Thyroid gland (tissue), 4 donors: ENCODE measurements at regions not wholly inside any gene's neighbourhood (a gene's known extent, or its start where the extent isn't known, plus 50 kb on each side); places are given as distances from the start of the nearest gene placed in this dataset.
"Not testable (repeated sequence)": the region's sequence is repeated elsewhere in the genome, so short reads cannot be mapped to it uniquely, and the experiment has no call there.

ENCODE experiments used
- DNase-seq, 2 donors: peaks; one replicate each; pipeline ENCODE4 v3.0.0-alpha.2; 2019
- H3K27ac ChIP-seq, 3 donors: fragments of 200-600 bp; sonication (generic); 1 replicate in 2 of 3; 2 replicates in 1 of 3; pipeline ENCODE4 v1.5.1; 2016 to 2019; ENCODE audit warnings: mild to moderate bottlenecking in 1 of 3, moderate library complexity in 1 of 3
- H3K27me3 ChIP-seq: fragments of 200-600 bp; sonication (generic); one replicate; pipeline ENCODE4 v1.5.1; 2019
- H3K36me3 ChIP-seq, 2 donors: fragments of 200-600 bp; sonication (generic); one replicate each; pipeline ENCODE4 v1.5.1; 2016 to 2019
- H3K4me1 ChIP-seq, 2 donors: fragments of 200-600 bp; sonication (generic); one replicate each; pipeline ENCODE4 v1.5.1; 2017 to 2019
- H3K4me3 ChIP-seq, 3 donors: fragments of 200-600 bp; sonication (generic); replicated peaks in 1 of 3; 1 replicate in 2 of 3; 2 replicates in 1 of 3; pipeline ENCODE4 v1.5.1; 2016; ENCODE audit warnings: mild to moderate bottlenecking in 1 of 3
- H3K9me3 ChIP-seq: fragments of 200-600 bp; sonication (generic); one replicate; pipeline ENCODE4 v1.5.1; 2017
- POLR2A ChIP-seq, 2 donors: fragments of 450-650 bp; IDR thresholded peaks; one replicate each; pipeline ENCODE4 v1.6.1; 2017; ENCODE audit warnings: antibody characterized with exemption in 2 of 2, mild to moderate bottlenecking in 2 of 2, moderate library complexity in 1 of 2
- WGBS, 2 donors: methylation state at CpG; one replicate each; pipeline ENCODE4 v1.1.5; 2017; 5-methylcytosine and 5-hydroxymethylcytosine counted together
- intact Hi-C: fragments of 100-400 bp; cut with DNase I; formaldehyde crosslinking; loops from one replicate; pipeline ENCODE4 v1.15.1; 2023
- TF ChIP-seq, protein P1 (sequence below), 6 experiments: fragments of 200-600 bp in 3 of 6; fragments of 450-650 bp in 3 of 6; sonication (generic) in 3 of 6; IDR thresholded peaks; one replicate each; pipeline ENCODE4 v1.5.1; 2016 to 2019; ENCODE audit warnings: antibody characterized with exemption in 6 of 6, mild to moderate bottlenecking in 2 of 6, inconsistent platforms in 1 of 6, moderate library complexity in 1 of 6

DNA sequence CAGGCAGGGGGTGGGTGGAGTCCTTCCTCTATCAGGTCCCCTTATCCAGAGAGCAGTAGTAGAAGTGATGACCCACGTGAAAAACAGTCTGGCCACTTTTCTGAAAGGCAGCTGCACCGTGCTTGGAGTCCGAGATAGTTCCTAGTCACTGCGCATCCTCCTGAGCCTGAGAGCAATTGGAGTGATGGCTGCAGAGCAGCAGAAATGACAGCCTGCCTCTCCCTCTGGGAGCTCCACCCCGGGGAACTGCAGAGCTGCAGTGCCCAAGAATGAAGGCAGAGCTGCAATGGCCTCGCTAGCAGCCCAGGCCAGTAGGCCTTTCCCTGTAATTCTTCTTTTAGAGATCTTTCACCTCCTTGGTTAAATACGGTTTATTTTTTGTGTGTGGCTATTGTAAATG, 82.6 kb downstream of the CETN3 start:
- WGBS, 2 donors, result 60 to 61% methylated on average over 6 to 7 of the region's 7 CpGs
- no peak overlapping the region for H3K4me3 ChIP-seq
- intact Hi-C loops, result no loop called here

DNA sequence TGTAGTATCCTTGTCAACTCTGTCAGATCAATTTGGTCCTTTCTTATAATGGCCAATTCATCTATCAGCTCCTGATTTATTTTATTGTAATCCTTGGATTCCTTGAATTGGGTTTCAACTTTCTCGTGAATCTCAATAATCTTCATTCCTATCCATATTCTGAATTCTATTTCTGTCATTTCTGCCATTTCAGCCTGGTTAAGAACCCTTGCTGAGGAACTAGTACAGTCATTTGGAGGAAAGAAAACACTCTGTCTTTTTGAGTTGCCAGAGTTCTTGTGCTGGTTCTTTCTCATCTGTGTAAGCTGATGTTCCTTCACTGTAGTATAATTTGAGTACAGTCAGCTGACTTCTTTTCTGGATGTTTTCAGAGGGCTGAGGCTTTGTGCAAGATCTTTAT, 84.5 kb downstream of the CETN3 start:
- no peak for DNase-seq
- Histone ChIP-seq H3K27ac (no peak overlapping the region), H3K4me1 (peaks cover 0 to 7% of the 10 kb centered on the region in 2 donors), H3K27me3 (no peaks in the 10 kb centered on the region), H3K36me3 (no peaks in the 10 kb centered on the region), H3K4me3 (no peak overlapping the region), H3K9me3 (no peaks in the 10 kb centered on the region)
- WGBS, 2 donors, result 94 to 96% methylated on average over 1 of the region's 1 CpG
- intact Hi-C loops, result no loop called here
- TF ChIP-seq, protein P1, sequence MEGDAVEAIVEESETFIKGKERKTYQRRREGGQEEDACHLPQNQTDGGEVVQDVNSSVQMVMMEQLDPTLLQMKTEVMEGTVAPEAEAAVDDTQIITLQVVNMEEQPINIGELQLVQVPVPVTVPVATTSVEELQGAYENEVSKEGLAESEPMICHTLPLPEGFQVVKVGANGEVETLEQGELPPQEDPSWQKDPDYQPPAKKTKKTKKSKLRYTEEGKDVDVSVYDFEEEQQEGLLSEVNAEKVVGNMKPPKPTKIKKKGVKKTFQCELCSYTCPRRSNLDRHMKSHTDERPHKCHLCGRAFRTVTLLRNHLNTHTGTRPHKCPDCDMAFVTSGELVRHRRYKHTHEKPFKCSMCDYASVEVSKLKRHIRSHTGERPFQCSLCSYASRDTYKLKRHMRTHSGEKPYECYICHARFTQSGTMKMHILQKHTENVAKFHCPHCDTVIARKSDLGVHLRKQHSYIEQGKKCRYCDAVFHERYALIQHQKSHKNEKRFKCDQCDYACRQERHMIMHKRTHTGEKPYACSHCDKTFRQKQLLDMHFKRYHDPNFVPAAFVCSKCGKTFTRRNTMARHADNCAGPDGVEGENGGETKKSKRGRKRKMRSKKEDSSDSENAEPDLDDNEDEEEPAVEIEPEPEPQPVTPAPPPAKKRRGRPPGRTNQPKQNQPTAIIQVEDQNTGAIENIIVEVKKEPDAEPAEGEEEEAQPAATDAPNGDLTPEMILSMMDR (IDR thresholded peaks at IDR 0.05), result no peak
- TF ChIP-seq POLR2A (IDR thresholded peaks at IDR 0.05), result no peak

More for the DNA sequence above, 82.6 kb downstream of the CETN3 start:
- TF ChIP-seq POLR2A (IDR thresholded peaks at IDR 0.05), result no peak
- peak; percentile 9 to 21 for DNase-seq
- H3K27me3 ChIP-seq, result no peaks in the 10 kb centered on the region
- no peaks in the 10 kb centered on the region for H3K36me3 ChIP-seq
- peaks cover 0 to 7% of the 10 kb centered on the region in 2 donors for H3K4me1 ChIP-seq
- H3K9me3 ChIP-seq, result no peaks in the 10 kb centered on the region
- H3K27ac ChIP-seq, result no peak overlapping the region

DNA sequence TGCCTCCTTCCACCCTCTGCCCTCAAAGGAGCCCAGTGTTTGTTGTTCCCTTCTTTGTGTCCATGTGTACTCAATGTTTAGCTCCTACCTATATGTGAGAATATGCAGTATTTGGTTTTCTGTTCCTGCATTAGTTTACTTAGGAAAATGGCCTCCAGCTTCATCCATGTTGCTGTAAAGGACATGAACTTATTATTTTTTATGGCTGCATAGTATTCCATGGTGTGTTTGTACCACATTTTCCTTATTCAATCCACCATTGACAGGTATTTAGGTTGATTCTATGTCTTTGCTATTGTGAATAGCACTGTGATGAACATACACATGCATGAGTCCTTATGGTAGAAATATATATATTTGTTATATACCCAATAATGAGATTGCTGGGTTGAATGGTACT, 89.2 kb downstream of the CETN3 start:
- H3K4me1 ChIP-seq, H3K4me3 ChIP-seq, DNase-seq, H3K9me3 ChIP-seq, H3K27me3 ChIP-seq, intact Hi-C loops, H3K36me3 ChIP-seq, H3K27ac ChIP-seq: not testable (repeated sequence)

DNA sequence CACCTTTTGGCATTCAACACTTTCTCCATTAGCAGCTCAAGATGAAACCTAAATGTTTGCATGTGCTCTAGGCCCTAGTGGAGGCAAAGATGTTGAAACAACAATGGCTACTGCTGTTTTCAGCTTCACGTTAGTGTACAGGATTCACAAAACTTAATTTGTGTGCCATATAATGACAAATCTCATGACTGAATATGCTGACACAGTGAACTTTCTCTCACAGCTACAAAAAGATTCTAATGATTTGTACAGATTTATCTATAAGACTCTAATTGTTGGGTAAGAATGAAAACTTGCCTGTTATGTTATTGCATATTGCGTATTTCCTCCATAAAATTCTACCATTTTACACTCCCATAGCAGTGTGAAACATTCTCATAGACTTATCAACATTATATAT, 97.5 kb downstream of the CETN3 start:
- no peaks in the 10 kb centered on the region for H3K9me3 ChIP-seq
- DNase-seq, result no peak
- WGBS, 2 donors, result 91 to 94% methylated on average over 2 of the region's 2 CpGs
- intact Hi-C loops, result no loop called here
- H3K36me3 ChIP-seq, result no peaks in the 10 kb centered on the region
- H3K27ac ChIP-seq, result no peak overlapping the region
- H3K4me1 ChIP-seq, result no peaks in the 10 kb centered on the region
- H3K4me3 ChIP-seq, result no peak overlapping the region
- H3K27me3 ChIP-seq, result no peaks in the 10 kb centered on the region
- no peak for TF ChIP-seq POLR2A (IDR thresholded peaks at IDR 0.05)
- TF ChIP-seq, protein P1 (IDR thresholded peaks at IDR 0.05), result no peak

DNA sequence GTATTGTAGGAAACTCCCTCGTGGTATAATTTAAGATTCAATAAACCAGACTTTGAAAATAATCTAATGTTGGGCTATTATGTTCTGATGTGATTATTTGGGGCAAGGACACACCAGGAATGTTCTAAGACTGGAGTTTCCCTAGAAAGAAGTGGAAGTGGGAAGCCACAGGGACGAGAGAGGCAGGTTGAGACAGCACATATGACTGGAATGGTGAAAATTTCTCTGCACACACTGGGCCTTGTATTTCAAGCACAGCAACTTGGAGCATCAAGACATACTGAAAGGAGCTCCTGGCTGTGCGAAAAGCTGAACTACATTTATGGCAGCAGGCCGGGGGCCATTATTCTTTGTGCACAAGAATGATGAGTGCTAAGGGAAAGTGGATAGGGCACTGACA, 98.2 kb downstream of the CETN3 start:
- WGBS, 2 donors, result 53 to 83% methylated on average over 4 of the region's 4 CpGs

DNA sequence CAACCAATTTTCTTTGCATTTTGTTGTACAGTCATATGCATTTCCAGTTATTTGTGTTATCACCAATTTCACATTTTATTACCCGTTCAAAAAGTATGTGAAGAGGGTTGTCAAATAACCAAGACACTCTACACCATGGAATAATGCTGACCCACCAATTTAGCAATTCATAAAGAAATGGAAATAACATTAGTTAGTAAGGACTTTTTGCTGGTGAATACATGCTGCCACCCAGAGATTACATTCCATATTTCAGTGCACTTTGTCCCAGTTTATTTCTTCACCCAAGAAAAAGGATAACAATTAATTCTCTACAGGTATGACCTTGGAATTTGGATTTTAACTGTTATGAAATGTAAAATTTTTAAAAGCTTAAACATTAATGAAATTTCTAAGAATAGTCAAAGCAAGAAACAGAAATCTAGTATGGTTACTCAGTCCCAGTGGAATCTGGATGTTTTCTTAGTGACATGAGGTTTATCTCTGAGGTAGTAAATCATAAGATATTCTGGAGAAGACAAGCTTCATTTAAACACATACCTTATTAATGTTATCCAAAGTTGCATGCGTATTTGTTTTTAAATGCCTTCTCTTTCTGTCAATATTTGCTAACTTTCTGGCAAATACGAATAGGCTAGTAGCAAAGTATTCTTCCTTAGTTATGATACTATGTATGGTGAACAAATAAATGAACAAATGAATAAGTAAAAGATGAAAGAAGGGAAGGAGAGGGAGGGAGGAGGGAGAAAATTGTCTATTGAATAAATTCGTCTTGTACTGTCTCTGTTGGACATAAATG, 100.6 kb downstream of the CETN3 start:
- WGBS, 2 donors, result 89% methylated on average over 4 of the region's 4 CpGs

More for the DNA sequence above, 98.2 kb downstream of the CETN3 start:
- TF ChIP-seq, protein P1 (IDR thresholded peaks at IDR 0.05), result no peak
- TF ChIP-seq POLR2A (IDR thresholded peaks at IDR 0.05), result no peak
- intact Hi-C loops, result no loop called here
- no peak for DNase-seq
- Histone ChIP-seq H3K27me3 (no peaks in the 10 kb centered on the region), H3K4me3 (no peak overlapping the region), H3K9me3 (no peaks in the 10 kb centered on the region), H3K27ac (no peak overlapping the region), H3K36me3 (no peaks in the 10 kb centered on the region), H3K4me1 (no peaks in the 10 kb centered on the region)

More for the DNA sequence above, 100.6 kb downstream of the CETN3 start:
- no peaks in the 10 kb centered on the region for H3K4me1 ChIP-seq
- no peak for TF ChIP-seq POLR2A (IDR thresholded peaks at IDR 0.05)
- TF ChIP-seq, protein P1 (IDR thresholded peaks at IDR 0.05), result no peak
- no peak for DNase-seq
- intact Hi-C loops, result no loop called here
- no peaks in the 10 kb centered on the region for H3K9me3 ChIP-seq
- no peak overlapping the region for H3K4me3 ChIP-seq
- H3K36me3 ChIP-seq, result no peaks in the 10 kb centered on the region
- no peak overlapping the region for H3K27ac ChIP-seq
- H3K27me3 ChIP-seq, result no peaks in the 10 kb centered on the region
